AG09319 (cell line): ENCODE measurements at regions not wholly inside any gene's neighbourhood (a gene's known extent, or its start where the extent isn't known, plus 50 kb on each side); places are given as distances from the start of the nearest gene placed in this dataset.

Experiments
- DNase-seq: peaks from one replicate; pipeline ENCODE4 v3.0.0-alpha.2; 2010; ENCODE audit warnings: low read depth; ENCODE audit errors: extremely low read depth
- TF ChIP-seq, protein P1 (sequence below): IDR thresholded peaks from 2 replicates; pipeline ENCODE4 v1.5.1; 2011; ENCODE audit warnings: low read depth, mild to moderate bottlenecking, inconsistent platforms, low read length, moderate library complexity

DNA sequence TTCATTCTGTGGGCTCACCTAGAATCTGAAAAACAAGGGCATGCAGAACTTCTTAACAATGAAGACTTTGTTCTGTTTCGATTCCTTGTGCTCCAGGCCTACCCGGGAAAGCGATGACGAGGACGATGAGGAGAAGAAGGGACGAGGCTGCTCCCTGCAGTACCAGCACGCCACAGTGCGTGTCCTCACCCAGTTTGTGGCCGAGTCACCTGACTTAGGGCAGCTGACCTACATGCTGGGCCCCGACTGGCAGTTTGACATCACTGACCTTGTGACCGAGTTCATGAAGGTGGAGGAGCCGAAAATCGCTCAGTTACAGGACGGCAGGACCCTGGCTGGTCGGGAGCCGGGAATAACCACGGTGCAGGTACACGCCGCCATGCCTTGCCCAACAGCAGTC lies 585.4 kb downstream of the AACS start:
- DNase-seq, result no peak
- TF ChIP-seq, protein P1, sequence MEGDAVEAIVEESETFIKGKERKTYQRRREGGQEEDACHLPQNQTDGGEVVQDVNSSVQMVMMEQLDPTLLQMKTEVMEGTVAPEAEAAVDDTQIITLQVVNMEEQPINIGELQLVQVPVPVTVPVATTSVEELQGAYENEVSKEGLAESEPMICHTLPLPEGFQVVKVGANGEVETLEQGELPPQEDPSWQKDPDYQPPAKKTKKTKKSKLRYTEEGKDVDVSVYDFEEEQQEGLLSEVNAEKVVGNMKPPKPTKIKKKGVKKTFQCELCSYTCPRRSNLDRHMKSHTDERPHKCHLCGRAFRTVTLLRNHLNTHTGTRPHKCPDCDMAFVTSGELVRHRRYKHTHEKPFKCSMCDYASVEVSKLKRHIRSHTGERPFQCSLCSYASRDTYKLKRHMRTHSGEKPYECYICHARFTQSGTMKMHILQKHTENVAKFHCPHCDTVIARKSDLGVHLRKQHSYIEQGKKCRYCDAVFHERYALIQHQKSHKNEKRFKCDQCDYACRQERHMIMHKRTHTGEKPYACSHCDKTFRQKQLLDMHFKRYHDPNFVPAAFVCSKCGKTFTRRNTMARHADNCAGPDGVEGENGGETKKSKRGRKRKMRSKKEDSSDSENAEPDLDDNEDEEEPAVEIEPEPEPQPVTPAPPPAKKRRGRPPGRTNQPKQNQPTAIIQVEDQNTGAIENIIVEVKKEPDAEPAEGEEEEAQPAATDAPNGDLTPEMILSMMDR, result no peak

DNA sequence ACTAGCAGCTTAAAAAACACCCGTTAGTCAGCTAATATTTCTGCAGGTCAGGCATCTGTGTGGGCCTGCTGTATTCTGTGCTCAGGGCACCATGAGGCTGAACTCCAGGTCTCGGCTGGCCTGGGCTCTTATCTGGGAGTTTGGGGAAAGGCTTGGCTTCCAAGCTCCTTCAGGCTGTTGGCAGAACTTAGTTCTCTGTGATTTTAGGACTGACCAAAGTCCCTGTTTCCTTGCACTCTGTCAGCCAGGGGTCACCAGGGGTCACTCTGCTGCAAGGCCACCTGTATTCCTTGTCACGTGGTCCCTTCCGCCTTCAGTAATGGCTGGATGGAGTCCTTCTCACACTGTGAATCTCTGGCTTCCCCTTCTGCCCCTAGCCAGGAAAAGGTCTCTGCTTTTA lies 586.4 kb downstream of the AACS start:
- TF ChIP-seq, protein P1, result no peak
- no peak for DNase-seq

DNA sequence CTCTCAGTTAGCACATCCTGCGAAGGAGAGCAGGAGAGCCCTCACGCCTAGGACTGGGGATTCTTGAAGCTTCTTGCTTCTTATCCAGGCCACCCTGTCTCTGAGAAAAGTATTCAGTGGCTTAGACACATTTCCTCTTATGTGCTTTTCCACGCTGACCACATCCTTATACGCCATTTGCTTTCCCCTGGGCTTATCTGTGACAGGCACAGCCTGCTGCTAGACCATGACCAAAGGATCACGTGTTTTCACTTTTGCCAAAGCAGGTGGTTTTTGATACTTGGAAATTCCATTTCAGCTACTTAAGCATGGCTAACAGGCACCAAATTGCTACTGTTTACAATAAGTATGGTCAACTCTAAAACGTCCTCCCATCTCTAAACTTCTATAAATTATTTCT lies 587.4 kb downstream of the AACS start:
- TF ChIP-seq, protein P1, result no peak
- DNase-seq, result no peak

- TF ChIP-seq, protein P1, result no peak
- no peak for DNase-seq
Observed at GRCh38 chr12:125657681-125658080, 592.4 kb downstream of the AACS start.

DNA sequence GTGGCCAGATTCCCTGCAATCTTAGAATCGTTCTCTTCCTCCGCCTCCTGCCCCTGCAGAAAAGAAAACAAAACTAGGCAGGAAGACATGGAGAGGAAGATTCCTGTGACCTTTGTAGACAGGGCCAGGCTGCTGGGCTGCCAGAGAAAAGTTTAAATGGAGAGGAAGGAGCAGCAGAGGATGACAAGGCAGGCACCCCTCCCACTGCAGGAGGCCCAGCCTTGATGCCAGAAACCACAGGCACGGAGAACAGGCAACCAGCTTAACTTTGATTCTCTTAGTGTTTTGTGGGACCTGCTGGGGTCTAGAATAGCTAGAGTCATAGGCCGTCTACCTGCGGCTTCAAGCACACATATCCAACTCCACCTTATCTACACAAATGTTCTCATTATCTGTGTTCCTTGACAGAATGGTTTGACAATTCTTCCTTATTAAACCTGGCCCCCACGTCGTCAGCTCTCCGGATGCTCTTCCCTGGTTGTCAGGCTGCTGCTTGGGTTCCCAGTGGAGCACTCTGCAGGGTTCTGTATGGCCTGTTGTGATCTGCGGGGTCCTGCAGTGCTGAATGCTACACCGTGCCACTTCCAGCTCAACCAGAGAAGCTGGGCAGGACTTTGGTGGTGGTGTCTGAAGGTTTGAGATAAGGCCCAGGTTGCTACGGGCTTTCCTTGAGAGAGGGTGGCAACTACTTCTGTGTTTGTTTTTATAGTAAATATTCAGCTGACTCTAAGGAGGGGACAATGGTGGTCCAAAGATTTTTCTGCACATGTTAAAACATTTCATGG lies 609.5 kb downstream of the AACS start:
- no peak for DNase-seq
- TF ChIP-seq, protein P1, result no peak

GRCh38 chr12:125676366-125676765 lies 611.1 kb downstream of the AACS start:
- TF ChIP-seq, protein P1, result no peak
- no peak for DNase-seq

DNA sequence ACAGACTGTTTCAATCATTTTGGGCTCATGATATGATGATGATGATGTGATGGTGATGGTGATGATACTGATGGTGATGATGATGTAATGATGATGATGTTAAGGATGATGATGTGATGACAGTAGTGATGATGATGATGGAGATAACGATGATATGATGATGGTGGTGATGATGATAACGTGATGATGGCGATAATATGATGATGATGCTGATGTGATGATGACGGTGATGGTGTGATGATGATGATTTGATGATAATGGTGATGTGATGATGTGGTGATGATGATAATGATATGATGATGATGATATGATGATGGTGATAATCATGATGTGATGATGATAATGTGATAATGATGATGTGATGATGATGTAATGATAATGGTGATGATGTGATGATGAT lies 612.6 kb downstream of the AACS start:
- TF ChIP-seq, protein P1, result no peak

More for the DNA sequence above, 612.6 kb downstream of the AACS start:
- no peak for DNase-seq
